Cardiac muscle cell (in vitro differentiated cells and primary cell): ENCODE measurements at regions not wholly inside any gene's neighbourhood (a gene's known extent, or its start where the extent isn't known, plus 50 kb on each side); places are given as distances from the start of the nearest gene placed in this dataset.

Experiments used
- DNase-seq, 2 donors: peaks; one replicate each; pipeline versions ENCODE4 v3.0.0 to v3.0.0-alpha.2; 2010 to 2017; ENCODE audit warnings: low read depth in 1 of 2, low spot score in 1 of 2
- H3K27ac ChIP-seq: fragments of 200-600 bp; sonication (generic); 2 replicates; pipeline ENCODE4 v1.5.1; 2016
- H3K27me3 ChIP-seq: fragments of 200-600 bp; sonication (generic); 2 replicates; pipeline ENCODE4 v1.6.0; 2016; ENCODE audit warnings: control low read depth
- H3K36me3 ChIP-seq: fragments of 200-600 bp; sonication (generic); 2 replicates; pipeline ENCODE4 v1.5.1; 2016; ENCODE audit warnings: control low read depth
- H3K4me1 ChIP-seq: fragments of 200-600 bp; sonication (generic); 2 replicates; pipeline ENCODE4 v1.8.1; 2017; ENCODE audit warnings: low read depth, mild to moderate bottlenecking, mixed run types
- H3K4me3 ChIP-seq: fragments of 200-600 bp; sonication (generic); 2 replicates; pipeline ENCODE4 v1.5.1; 2016; ENCODE audit warnings: mild to moderate bottlenecking
- H3K9me3 ChIP-seq: fragments of 200-600 bp; sonication (generic); 2 replicates; pipeline ENCODE4 v1.5.1; 2017; ENCODE audit warnings: low read depth, mild to moderate bottlenecking, control low read depth
- CTCF ChIP-seq: IDR thresholded peaks from 2 replicates; pipeline ENCODE4 v1.5.1; 2012; ENCODE audit warnings: low read depth, mild to moderate bottlenecking, low read length

GRCh38 chr6:6907286-6907685, 200.5 kb upstream of the RREB1 start:
- peaks cover 8% of the 10 kb centered on the region for H3K4me1 ChIP-seq
- no peaks in the 10 kb centered on the region for H3K36me3 ChIP-seq
- no peak for DNase-seq
- TF ChIP-seq CTCF, result no peak
- H3K27me3 ChIP-seq, result no peaks in the 10 kb centered on the region
- no peaks in the 10 kb centered on the region for H3K9me3 ChIP-seq
- H3K27ac ChIP-seq, result no peak overlapping the region
- no peak overlapping the region for H3K4me3 ChIP-seq

GRCh38 chr6:6908121-6908520, 199.6 kb upstream of the RREB1 start:
- no peaks in the 10 kb centered on the region for H3K27me3 ChIP-seq
- peaks cover 8% of the 10 kb centered on the region for H3K4me1 ChIP-seq
- H3K9me3 ChIP-seq, result no peaks in the 10 kb centered on the region
- H3K4me3 ChIP-seq, result no peak overlapping the region
- no peak for TF ChIP-seq CTCF
- no peaks in the 10 kb centered on the region for H3K36me3 ChIP-seq
- H3K27ac ChIP-seq, result no peak overlapping the region
- no peak for DNase-seq

DNA sequence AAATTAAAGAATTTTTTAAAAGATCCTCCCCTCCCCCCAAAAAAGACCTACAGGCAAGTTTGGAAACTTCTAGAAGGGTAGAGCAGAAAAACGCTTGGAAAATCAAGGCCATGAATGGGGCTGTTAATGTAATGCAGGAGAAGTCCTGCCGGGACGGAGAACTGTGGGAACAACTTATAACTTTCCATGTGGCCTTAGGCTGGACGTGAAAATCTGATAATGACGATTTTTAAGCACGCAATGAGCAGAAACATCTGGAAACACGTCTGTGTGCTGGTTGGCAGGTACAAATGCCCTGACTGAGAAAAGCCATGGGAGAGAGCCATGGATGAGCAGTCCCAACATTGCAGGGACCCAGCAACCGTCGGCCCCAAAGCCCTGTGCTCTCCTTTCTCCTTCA, 198.7 kb upstream of the RREB1 start:
- Histone ChIP-seq H3K27ac (no peak overlapping the region), H3K4me3 (no peak overlapping the region), H3K4me1 (peaks cover 8% of the 10 kb centered on the region), H3K9me3 (no peaks in the 10 kb centered on the region), H3K36me3 (no peaks in the 10 kb centered on the region), H3K27me3 (no peaks in the 10 kb centered on the region)
- DNase-seq, result no peak
- TF ChIP-seq CTCF, result no peak

DNA sequence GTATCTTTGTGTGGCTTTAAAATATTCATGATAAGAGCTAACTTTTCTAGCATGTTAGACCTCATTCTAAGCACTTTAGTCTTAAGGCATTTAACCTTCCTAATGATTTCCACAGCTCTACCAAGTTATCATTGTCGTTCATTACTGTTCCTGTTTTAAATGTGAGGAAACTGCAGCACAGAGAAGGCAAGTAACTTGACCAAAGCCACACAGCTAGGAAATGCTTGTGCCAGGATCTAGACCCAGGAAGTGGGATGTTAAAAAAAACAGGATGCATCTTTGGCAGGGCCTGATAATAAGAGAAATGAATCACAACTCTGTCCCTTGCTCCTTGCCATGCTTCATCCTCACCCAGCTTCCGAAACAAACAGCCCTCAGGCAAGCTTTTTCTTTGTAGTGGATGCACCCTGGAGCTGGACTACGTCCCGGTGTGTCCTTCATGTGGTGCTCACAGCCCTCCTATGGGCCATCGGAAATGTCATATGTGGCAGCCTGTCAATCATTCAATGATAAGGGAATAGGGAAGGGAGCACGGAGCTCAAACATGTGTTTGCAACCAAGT, 196.9 kb upstream of the RREB1 start:
- Histone ChIP-seq H3K27ac (no peak overlapping the region), H3K4me1 (peaks cover 8% of the 10 kb centered on the region), H3K4me3 (no peak overlapping the region), H3K27me3 (no peaks in the 10 kb centered on the region), H3K9me3 (no peaks in the 10 kb centered on the region), H3K36me3 (no peaks in the 10 kb centered on the region)
- no peak for DNase-seq
- TF ChIP-seq CTCF, result no peak

DNA sequence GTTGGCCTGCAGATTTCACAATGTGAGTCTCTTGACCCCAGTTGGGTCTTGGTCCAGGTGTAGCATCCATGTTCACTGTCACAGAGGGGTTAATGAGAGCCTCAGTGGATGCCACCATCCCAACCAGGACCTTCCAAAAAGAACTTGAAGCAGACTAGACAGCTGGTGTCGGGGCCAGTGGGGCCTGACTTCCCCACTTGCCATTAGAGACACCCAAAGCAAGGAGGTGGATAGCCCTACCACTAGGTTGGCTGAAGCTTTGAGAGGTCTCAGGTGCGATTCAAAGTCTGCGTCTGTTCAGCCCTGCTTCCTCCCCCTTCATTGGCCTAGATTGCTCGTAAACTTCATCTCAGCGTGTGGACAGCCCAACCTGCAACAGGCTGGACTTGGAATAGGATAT, 196.4 kb upstream of the RREB1 start:
- Histone ChIP-seq H3K27ac (no peak overlapping the region), H3K4me1 (peaks cover 8% of the 10 kb centered on the region), H3K36me3 (no peaks in the 10 kb centered on the region), H3K4me3 (no peak overlapping the region), H3K9me3 (no peaks in the 10 kb centered on the region), H3K27me3 (no peaks in the 10 kb centered on the region)
- TF ChIP-seq CTCF, result no peak
- no peak for DNase-seq
